ENCODE measurements at regions not wholly inside any gene's neighbourhood (a gene's known extent, or its start where the extent isn't known, plus 50 kb on each side); places are given as distances from the start of the nearest gene placed in this dataset.

DNA sequence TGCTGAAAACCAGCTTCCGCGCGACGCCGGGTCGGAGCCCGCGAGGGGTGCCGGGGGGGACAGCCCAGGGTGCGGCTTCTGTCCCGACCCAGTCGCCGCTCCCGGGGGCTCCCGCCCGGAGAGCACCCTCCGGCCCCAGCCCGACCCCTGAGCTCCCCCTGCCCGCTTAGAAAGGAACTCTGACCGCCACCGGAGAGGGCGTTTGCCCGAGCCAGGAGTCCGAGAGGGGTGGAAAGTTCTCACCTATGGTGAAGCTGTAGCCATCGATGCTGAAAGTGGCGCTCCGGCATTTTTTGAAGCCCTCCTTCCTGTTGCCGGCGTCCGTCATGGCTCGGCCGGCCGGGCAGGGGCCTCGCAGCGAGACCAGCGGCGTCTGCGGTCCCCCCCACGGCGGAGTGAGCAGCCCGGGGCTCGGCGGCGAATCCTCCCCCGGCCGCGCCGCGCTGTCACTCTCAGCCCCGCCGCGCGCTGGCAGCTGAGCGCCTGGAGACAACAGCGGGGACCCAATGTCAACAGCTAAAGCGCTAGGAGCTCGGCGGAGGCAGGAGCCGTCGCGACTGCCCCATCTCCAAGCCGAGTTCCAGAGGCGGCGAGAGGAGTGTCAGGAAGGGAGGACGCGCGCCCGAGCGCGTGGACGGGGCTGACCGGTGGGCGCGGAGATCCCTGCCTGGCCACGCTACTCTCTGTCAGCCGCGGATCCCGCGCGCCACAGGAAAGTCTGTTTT, 191.6 kb downstream of the LSM5 start:
- no peak for DNase-seq (ENCODE audit: low spot score in 2 of 2)
- H3K9me3 Mint-ChIP-seq, result peaks cover 0 to 4% of the 10 kb centered on the region in 2 donors
- peak in 1 of 2 donors; percentile 26 for ATAC-seq
- H3K27ac Mint-ChIP-seq, result no peak overlapping the region
- peaks cover 5 to 7% of the 10 kb centered on the region in 2 donors for H3K36me3 Mint-ChIP-seq

DNA sequence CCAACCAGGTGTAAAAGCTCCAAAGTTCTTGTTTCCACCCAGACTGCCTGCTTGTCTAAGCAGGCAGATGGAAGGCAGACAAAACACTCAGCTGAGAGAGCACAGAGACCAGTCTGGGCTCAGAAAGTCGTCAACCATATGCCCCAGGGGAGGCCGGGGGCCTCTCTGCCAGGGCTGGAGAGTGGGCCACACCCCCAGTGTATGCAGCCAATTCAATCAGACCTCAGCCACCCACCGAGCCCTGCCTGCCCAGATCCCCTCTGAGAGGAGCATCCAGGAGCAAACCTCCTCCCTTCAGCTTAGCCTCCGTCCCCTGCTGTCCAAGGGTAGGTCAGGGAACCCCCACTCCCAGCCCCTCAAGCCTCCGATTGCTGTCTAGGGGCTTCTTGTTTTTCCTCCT, 196.3 kb downstream of the LSM5 start:
- Mint-ChIP-seq H3K36me3 (peaks cover 2 to 5% of the 10 kb centered on the region in 2 donors), H3K9me3 (peaks cover 0 to 4% of the 10 kb centered on the region in 2 donors), H3K27ac (no peak overlapping the region)
- no peak for DNase-seq (ENCODE audit: low spot score in 2 of 2)
- no peak for ATAC-seq

DNA sequence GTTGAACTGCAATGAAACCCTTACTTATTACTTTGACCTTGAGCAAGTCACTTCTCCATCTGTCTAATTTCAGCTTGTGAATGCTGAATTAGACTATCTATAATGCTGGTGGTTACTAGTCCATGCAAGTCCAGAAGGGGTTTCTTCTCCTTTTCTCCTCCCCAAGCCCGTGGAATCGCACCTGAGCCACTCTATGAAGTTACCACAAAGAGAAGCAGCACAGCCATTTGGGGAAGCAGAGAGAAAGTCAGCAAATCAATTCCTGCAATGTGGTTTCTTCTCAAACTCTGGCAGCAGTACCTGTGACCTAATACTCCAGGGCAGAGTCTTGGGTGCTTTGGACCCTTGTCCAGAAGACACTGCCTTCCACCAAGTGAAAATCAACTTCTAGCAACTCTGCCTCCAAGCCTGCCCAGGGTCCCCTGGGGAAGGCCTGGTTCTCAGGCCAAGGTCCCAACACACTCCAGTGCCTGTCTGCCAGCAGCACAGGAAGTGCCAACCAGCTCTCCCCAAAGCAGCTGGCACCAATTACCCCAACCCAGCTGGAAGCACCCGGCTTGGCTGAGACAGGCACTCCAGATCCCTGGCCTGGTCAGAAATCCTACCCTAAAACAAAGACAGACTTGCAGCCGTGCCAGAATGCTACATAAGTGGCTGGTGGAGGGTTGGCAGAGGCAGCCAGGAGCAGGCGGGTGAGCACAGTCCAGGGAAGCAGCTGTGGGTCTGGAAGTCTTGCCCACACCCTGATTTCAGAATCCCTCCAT, 200.3 kb downstream of the LSM5 start:
- no peak overlapping the region for H3K27ac Mint-ChIP-seq
- DNase-seq (ENCODE audit: low spot score in 2 of 2), result no peak
- no peaks in the 10 kb centered on the region for H3K36me3 Mint-ChIP-seq
- H3K9me3 Mint-ChIP-seq, result no peaks in the 10 kb centered on the region
- no peak for ATAC-seq

DNA sequence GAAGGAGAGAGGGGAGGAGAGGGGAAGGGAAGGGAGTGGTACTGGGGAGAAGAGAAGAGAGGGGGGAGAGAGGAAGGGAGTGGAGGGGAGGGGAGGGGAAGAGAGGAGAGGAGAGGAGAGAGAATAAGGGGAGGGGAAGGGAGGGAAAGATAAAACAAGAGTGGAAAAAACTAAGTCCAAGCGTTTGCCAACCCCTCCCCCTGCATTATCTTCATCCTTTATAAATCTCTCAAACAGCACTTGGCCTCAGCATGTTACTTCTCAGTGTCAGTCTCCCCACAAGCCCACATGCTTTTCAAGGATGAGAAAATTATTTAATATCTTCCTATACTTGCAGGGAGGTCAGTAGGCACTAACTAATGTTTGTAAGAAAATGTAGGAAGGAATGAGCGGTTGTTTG, 204.5 kb downstream of the LSM5 start:
- DNase-seq (ENCODE audit: low spot score in 2 of 2) (no peak), ATAC-seq (no peak)

DNA sequence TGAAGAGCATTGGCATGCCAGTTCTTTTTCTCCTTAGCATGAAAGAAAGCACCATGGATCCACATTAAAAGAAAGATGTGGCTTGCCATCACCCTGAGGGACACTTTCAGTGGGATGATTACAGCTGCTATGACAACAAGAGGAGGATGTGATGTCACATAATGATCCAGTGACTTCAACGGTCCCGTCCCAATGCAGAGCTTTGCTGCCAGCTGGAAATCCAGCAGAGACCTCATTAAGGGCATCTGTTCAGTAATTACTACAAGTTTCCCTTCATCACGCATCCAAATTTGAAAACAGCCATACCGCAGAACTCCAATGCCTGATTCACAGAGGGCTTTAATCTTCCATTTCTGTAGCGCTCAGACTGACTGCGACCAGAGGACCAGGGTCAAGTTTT, 206.6 kb downstream of the LSM5 start:
- DNase-seq (ENCODE audit: low spot score in 2 of 2) (no peak), ATAC-seq (no peak)
- Mint-ChIP-seq H3K9me3 (no peaks in the 10 kb centered on the region), H3K27ac (no peak overlapping the region), H3K36me3 (no peaks in the 10 kb centered on the region)

More for the DNA sequence above, 204.5 kb downstream of the LSM5 start:
- no peaks in the 10 kb centered on the region for H3K9me3 Mint-ChIP-seq
- H3K27ac Mint-ChIP-seq, result peak overlapping the region in 1 of 2 donors; percentile 63
- H3K36me3 Mint-ChIP-seq, result no peaks in the 10 kb centered on the region

DNA sequence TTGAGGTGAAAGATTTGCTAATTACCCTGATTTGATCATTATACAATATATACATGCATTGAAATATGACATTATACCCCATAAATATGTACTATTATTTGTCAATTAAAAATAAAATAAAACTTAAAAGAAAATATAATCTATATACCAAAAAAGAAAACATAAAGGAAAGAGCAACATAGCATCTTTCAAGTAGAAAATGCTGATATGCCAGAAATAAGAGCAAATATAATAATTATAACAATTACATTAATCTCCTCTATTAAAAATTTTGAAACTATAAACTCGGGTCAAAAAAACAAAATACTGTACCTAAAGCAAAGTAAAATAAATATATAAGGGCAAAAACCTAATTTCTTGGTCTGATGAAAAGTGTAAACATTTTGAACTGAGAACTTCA, 209.3 kb upstream of the PDE1C start:
- ATAC-seq (no peak), DNase-seq (ENCODE audit: low spot score in 2 of 2) (no peak)
- no peak overlapping the region for H3K27ac Mint-ChIP-seq
- no peaks in the 10 kb centered on the region for H3K9me3 Mint-ChIP-seq
- H3K36me3 Mint-ChIP-seq, result no peaks in the 10 kb centered on the region

DNA sequence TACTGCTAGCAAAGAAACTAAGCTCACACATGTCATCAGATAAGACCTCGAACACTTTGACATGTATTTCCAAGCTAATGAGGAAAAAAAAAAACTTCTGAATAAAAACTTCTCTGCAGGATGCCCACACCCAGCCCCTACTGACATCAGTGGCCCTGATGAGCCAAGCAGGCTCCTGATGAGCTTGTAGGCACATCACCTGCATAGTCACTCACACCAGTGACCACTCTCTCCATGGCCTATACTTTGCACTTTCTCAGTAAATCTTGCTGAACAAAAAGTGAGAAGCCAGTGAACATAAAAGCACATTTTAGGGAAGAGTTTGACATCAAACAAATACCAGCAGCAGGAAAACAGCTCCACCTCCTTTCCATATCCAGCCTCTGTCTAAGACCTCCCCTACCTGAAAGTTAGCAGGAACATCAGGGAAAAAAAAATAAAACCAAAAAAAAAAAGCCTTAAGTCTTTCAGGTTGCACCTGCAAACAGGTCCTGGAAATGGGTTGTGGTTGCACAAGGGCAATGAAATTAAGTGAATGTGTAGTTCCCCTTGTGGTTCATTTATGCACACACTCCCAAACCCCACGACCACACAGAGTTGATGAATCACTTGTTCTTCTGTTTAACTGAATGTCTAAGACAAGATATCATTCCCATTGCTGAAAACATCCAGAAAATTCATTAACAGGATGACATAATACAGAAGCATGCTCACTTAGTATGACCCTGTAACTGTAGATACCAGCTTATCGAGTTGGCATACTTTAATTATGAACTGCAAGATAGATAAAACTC, 205.2 kb upstream of the PDE1C start:
- ATAC-seq, result peak; percentile 51 to 81
- DNase-seq (ENCODE audit: low spot score in 2 of 2), result no peak
- Mint-ChIP-seq H3K27ac (no peak overlapping the region), H3K9me3 (no peaks in the 10 kb centered on the region), H3K36me3 (no peaks in the 10 kb centered on the region)

DNA sequence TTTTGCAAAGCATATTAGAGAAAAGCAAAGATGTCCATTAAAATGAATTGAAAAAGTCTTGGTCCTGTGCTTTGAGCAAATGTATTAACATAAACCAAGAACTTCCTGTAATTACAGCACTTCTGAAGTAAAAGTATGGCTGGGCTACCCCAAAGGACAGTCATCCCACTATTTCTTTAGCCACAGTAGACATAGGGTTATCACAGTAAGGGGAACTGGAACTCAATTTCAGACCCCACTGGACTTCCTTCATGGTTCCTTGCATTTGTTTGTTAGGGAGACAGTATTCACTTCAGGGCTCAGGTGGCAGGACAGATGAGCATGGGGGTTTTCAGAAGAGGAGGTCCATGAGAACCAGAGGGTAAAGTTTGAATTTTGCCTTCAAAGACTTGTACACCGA, 203.1 kb upstream of the PDE1C start:
- Mint-ChIP-seq H3K27ac (no peak overlapping the region), H3K36me3 (no peaks in the 10 kb centered on the region), H3K9me3 (no peaks in the 10 kb centered on the region)
- DNase-seq (ENCODE audit: low spot score in 2 of 2) (no peak), ATAC-seq (no peak)

DNA sequence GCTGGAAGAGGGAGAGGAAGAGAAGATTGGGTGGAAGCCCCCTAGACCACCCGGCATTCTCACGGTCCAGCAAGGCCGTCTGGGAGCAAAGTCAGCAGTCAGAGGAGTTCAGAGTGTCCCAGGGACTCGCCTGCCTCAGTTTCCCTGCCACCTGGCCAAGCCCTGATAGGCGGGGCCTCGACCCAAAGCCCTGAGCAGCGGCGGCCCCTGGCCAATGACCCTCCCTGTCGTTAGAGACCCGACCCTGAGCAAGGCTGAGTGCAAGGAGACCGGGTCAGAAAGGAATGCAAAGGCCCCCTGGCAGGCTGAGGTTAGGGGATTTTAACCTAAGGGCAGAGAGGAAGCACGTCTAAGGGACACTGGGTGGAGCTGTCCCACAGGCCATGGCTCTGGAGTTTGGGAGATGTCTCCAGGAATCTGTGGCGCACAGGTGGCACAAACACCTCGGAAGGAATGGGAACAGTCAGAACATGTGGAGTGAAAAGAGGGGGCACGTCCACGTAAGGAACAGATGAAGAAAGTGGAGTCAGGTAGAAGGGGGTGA, 196.8 kb upstream of the PDE1C start:
- Mint-ChIP-seq H3K27ac (no peak overlapping the region), H3K9me3 (peaks cover 0 to 3% of the 10 kb centered on the region in 2 donors), H3K36me3 (no peaks in the 10 kb centered on the region)
- ATAC-seq (no peak), DNase-seq (ENCODE audit: low spot score in 2 of 2) (no peak)

DNA sequence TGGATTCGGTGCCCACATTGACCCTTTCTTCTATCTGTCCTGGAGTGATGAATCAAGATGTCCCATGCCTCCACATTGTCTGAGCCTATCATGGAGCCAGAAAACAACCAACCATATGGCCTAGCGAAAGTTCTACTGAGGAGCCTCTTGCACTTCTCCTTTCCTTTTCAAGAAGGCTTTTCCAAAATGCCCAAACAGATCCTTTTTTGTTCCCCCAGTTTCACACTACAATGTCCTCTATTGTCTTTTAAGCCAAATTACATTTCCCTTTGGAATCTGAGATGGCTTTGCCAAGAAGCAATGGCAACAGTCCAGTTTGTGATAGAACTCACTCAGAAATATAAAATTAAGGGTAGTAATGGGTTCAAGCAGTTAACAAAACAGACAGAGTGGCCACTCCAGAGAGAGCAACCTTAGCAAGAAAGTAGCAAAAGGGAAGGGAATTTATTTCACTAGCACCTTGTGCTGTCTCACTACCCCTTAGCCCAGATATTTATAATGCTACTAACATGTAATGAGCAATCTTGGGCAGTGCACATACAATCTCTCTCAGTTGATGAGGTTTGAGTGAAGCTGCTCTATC, 194.6 kb upstream of the PDE1C start:
- DNase-seq (ENCODE audit: low spot score in 2 of 2) (no peak), ATAC-seq (no peak)
- H3K9me3 Mint-ChIP-seq, result peaks cover 0 to 3% of the 10 kb centered on the region in 2 donors
- no peaks in the 10 kb centered on the region for H3K36me3 Mint-ChIP-seq
- H3K27ac Mint-ChIP-seq, result no peak overlapping the region

DNA sequence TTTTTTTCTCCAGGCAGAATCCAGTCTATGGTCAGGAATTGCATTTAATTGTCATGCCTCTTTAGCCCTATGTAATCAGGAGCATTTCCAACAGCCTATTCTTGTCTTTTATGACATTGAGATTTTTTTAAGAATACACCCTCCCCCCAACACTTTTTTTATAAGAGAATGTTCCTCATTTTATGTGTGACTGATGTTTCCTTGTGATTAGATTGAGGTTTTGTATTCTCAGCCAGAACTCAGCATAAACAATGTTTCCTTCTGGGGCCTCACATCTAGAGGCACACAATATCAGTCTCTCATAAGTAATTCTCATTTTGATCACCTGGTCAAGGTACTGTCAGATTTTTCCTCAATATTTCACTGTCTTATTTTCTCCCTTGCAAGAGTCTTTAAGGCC, 193.4 kb upstream of the PDE1C start:
- Mint-ChIP-seq H3K27ac (no peak overlapping the region), H3K36me3 (no peaks in the 10 kb centered on the region), H3K9me3 (peaks cover 0 to 3% of the 10 kb centered on the region in 2 donors)
- DNase-seq (ENCODE audit: low spot score in 2 of 2) (no peak), ATAC-seq (no peak)

DNA sequence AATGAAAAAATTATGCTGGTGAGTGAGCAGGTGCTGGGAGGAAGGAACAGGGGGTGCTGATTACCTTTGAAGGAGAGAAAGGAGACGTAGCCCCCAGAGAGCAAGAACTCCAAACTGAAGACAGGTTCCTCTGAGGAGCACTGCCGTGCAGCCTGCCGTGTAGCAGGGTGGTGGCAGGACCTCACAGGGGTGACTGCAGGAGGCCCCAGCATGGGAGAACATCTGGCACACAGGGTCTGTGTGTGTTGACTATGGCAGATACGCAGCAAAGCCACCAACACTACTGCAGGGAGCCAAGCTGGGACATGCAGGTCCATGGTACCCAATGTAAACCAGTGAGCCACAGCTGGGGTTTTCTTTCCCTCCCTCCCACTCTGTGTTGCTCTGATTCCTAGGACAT, 192.1 kb upstream of the PDE1C start:
- no peaks in the 10 kb centered on the region for H3K36me3 Mint-ChIP-seq
- no peak for ATAC-seq

DNA sequence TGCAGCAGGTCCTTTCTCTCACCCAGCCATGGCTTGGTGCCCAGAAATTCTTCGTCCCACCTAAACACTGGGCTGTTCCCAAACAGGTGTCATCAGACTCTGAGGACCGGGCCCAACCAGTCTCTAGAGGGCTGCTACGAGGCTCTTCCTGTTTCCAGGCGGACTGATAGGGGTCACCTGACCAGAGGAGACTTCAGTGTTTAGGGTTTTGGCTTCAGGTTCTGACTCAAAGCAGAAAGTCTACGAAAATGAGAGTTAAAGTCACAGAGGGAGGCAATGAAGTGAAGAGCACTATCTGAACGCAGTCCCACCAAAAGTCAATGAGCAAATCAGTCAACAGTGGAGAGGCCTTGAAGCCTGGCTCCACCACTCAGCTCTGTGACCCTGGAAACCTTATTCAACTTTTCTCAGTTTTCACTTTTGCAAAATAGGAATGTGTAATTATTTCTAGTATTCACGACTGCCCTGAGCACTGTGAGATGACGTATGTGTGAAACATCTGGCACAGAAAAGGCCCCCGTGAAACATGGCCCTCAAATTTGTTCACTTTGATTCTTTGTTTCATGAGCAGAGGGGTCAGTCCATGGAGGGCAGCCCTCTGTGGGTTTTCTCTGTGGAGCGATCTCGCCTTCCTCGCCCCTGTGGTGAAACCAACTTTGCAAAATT, 189.9 kb upstream of the PDE1C start:
- H3K36me3 Mint-ChIP-seq, result no peaks in the 10 kb centered on the region
- no peaks in the 10 kb centered on the region for H3K9me3 Mint-ChIP-seq
- DNase-seq (ENCODE audit: low spot score in 2 of 2) (no peak), ATAC-seq (no peak)
- H3K27ac Mint-ChIP-seq, result no peak overlapping the region

More for the DNA sequence above, 192.1 kb upstream of the PDE1C start:
- peaks cover 0 to 3% of the 10 kb centered on the region in 2 donors for H3K9me3 Mint-ChIP-seq
- no peak overlapping the region for H3K27ac Mint-ChIP-seq
- DNase-seq (ENCODE audit: low spot score in 2 of 2), result no peak

DNA sequence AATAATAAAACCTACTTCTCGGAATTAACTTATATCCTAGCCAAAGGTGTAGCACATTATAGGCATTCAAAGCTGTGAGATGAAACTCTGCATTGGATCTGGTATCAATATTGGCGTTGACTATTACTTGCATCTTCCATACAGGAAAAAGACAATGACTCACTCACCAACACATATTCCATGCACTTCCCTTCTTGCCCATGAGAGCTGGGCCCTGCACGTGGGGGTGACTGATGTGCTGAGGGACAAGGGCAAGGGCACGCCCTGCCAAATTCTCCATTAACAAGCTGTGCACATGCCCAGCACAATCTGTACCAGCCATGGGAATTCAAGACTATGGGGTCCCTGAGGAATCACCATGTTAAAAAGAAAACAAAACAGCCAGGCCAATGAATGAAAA, 188.1 kb upstream of the PDE1C start:
- no peaks in the 10 kb centered on the region for H3K9me3 Mint-ChIP-seq
- no peak overlapping the region for H3K27ac Mint-ChIP-seq
- DNase-seq (ENCODE audit: low spot score in 2 of 2) (no peak), ATAC-seq (no peak)
- H3K36me3 Mint-ChIP-seq, result no peaks in the 10 kb centered on the region

DNA sequence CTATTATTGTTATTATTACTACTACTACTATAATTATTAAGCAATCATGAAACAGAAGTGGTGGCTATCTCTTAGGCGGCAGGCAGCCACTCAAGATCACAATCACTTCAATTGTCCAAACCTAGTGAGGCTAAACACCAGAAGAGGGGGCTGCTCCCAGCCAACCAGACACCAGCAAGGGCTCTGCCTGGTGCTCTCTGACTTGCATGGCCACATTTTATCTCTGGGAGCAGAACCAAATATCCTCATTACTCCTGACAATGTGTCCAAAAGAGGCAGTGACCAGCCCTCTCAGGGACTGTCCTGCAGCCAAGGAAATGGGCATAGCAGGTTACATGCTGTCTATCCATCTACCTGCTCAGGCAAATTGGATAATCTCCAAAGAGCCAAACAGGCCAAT, 187.4 kb upstream of the PDE1C start:
- no peak overlapping the region for H3K27ac Mint-ChIP-seq
- H3K36me3 Mint-ChIP-seq, result no peaks in the 10 kb centered on the region
- DNase-seq (ENCODE audit: low spot score in 2 of 2), result no peak
- H3K9me3 Mint-ChIP-seq, result no peaks in the 10 kb centered on the region
- no peak for ATAC-seq

DNA sequence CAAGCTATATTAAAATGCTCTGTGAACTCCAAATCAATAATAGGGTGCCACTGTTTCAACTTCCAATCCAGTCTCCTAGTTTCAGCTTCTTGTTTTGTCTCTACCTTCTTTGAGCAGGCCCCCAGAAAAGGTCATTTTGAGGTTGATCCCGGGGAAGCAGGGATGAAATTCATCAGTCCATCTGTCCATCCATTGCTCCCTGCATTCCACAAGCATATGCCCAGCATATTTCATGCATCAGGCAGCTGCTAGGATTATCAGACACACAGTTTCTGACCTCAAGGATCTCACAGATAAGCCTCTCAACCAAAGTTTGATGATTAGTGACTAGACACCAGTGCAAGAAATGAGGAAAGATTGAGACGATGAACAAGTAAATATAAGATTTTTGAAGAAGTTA, 186.6 kb upstream of the PDE1C start:
- H3K36me3 Mint-ChIP-seq, result no peaks in the 10 kb centered on the region
- DNase-seq (ENCODE audit: low spot score in 2 of 2) (no peak), ATAC-seq (no peak)
- no peaks in the 10 kb centered on the region for H3K9me3 Mint-ChIP-seq
- no peak overlapping the region for H3K27ac Mint-ChIP-seq
